ENCODE measurements at regions not wholly inside any gene's neighbourhood (a gene's known extent, or its start where the extent isn't known, plus 50 kb on each side); places are given as distances from the start of the nearest gene placed in this dataset.

DNA sequence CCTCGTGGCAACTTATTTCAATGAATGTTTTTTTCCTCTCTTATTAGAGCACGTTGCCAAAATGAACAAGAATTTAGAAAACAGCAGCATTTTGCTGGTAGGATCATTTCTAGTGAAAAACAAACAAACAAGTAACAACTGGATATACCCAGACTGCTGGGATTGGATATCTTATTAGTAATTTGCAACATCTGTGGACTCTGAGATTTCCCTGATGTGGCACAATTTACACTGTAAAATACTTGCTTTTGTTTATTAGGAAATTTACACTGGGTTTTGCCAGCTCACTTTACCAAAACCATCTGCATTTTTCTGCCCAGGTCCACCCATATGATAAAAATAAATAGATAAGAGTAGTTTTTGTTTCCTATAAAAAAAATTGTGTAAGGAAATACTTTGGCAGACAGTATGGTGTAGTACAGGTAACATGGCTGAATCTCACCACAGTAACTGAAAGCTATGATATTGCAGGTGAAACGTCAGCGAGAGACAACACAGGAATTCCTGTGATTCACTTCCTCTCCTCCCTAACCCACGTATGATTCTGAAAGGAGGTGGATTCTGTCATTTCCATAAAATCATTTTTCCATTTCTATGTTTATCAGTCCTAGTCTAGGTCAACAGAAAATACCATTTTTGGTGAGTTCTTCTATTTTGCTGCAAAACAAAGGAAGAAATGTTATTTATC lies 176.2 kb upstream of the NOVA1 start:
- DNase-seq, result no peak

DNA sequence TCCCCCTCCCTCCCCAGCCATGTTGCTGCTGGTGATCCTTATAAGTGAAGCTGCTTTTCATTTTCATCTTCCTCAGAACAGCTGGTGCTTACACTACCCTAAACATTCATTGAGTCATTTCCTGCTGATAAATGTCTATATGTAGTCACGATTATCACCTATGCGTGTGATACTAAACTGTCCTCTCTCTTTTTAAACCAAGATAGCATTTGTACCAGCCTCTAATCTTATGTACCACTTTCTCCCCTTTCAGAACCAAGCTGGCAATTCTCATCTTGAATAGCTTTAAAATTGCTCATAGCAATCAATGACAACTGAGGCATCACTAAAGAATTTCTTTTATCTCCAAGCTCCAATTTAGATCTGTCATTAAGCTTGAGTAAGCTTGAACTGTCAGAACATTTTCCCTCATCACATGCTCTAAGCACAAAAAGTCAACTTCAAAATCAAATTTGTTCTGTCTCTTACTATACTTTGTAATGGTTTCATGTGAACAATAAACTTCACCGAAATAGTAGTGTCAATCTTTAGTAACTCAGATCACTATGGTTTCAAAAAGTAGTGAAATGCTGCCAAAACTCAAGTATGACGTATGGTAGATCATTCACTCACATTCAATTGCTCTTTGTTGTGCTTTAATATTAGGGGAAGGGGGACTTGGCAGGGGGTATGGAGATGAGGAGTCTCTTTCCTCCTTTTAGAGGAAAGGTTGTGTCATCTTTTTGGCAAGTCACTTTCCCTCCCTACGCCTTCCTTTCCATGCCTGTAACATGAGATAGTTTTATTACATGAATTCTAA lies 178.1 kb upstream of the NOVA1 start:
- no peak for DNase-seq

DNA sequence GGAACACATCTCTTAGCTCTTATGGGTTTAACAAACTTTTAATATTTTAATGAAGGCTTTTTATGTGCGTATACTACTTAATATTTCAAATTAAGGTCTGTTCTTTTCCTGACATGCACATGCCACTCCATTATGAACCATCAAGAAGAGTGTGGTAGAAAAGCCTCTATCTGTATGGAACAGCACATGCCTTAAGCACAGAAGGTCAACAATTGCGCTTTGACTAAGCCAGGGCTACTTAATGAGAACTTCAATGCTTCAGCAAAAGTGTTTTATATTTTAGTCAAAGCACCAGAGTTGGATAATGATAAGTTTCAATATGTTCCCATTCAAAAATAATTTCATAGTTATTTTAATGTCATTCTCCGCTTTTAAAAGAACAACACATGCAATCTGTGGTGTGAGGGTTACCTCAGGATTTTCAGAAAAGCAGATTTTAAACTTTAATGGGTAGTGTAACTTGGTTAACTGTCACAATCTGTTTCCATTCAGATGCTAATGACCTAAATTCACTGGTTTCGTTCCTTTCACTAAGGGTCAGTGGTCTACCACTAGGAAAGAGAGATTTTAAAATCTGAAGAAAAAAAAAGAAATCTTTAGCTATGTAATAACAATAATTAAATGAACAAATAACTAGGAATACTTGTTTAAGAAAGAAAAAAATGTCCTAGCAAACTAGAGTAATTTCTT lies 193.4 kb upstream of the NOVA1 start:
- DNase-seq, result no peak

DNA sequence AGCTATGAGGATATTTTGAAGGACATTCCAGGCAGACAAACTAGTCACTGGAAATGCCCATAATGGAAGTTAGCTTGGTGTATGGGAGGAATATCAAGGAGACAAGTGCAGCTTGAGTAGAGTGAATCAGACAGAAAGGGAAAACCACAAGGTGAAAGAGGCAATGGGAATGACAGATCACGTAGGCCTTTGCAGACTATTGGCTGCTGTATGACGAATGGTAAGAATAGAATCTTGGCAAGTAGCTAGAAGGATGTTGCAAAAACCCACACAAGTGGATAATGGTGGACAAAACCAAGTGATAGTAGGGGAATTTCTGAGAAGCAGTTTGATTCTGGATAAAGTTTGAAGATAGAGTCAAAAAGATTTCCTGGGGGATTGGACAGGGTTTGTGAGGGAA lies 196.9 kb upstream of the NOVA1 start:
- DNase-seq, result no peak

DNA sequence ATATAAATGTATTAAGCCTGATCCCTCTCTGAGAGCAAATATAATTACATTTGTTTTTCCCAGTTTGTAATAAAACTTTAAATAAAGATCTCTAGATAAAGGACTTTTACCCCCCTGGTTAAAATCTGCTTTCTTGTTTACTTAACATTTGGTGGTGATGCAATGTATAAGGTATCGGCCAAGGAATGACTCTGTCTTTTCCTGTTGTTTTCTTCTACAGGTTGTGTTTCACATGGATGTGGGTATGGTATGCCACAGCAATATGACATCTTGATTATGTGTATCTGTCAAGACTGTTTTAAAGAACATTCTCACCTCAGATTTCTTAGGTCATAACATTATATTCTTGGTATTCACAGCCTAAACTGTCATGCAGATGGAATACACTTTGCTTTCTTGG lies 210.6 kb upstream of the NOVA1 start:
- no peak for DNase-seq

DNA sequence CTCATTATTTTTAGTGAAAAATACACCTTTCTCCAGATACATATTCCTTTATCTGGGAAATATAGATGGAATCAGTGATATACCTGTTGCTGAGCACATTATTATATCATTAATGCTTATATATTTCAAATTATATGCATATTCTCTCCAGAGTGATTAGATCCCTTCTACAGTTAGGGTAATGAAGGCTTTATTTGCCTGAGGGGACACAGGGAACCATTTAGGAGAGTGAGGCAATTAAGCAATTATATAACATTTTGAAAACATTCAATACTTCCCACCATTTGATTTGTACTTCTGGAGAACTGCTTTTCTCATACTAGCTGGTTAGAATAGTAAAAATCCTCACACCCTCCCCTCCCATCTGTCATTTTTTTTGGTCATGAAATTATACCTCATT lies 212.8 kb upstream of the NOVA1 start:
- no peak for DNase-seq

DNA sequence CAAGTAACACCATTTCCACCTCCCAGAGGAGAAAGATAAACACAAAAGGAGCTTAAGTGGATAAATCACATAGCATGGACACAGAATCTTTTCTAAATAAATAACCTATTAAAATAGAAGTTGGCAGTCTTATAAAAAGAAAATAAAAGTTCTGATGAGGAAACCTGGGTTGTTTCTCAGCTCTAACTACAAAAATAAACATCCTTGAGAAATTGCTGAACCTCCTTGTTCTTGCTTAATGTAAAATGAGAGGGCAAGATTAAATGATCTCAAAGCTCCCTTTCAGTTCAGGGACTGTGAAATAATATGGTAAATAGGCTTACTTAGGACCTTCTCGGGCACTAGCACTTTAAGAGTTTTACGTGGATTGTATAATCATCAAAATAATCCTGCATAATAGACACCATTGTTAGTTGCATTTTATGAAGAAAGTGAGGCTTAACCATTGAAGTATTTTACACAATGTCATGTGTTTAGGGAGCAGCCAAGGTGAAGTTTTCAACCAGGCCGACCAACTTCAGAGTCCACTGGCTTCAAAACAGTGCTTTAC lies 214.0 kb upstream of the NOVA1 start:
- DNase-seq, result no peak

DNA sequence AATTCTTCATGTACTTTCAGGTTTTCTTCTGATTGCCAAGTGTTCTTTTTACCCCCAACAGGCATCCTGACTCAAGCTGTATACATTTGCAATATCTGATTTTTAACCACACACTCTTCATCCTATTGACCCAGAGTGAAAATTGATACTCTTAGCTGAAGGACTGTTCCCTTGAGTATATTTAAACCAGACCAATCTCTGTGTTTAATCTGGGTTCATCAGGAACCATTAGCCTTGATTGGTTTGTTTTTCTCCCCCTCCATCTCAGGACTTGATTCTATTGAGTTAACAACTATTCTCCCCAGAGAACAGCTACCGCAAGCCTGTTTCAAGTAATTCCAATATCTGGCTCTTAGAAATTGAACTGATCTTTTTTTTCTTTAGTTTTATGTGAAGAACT lies 222.3 kb upstream of the NOVA1 start:
- no peak for DNase-seq

DNA sequence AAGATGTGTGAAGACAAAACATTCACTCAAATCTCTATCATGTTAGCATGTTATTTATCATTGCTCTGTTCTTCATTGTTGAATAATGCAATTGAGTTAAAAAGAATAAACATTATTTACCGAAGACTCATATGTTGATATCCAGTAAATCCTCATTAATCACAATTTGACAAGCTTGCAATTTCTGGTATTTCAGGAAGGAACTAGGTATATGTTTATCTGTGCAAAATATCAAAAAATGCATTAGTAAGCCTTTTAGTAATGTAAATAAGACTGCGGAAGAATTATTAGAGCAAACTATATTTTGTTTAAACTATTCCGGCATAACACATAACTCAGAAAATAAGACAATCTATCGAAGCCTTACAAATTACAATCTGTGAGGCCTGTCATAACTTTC lies 222.7 kb upstream of the NOVA1 start:
- DNase-seq, result no peak

DNA sequence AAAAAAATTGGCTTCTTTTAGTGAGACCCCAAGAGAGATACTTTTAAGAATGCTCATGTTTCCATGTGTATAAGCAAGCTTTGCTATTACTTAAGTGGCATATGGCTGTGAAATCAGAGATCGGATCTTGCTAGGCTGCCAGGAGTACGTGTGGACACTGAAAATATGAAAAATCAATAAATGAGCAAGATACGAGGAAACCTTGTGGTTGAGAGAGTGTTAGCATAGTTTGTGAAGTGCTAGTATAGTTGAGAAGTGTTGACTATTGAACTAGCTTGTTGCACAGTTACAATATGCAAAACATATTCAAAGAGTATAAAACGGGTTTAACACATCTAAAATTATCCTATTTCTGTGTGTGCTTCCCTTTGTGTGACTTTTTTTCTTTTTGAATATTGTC lies 230.9 kb upstream of the NOVA1 start:
- DNase-seq, result no peak

DNA sequence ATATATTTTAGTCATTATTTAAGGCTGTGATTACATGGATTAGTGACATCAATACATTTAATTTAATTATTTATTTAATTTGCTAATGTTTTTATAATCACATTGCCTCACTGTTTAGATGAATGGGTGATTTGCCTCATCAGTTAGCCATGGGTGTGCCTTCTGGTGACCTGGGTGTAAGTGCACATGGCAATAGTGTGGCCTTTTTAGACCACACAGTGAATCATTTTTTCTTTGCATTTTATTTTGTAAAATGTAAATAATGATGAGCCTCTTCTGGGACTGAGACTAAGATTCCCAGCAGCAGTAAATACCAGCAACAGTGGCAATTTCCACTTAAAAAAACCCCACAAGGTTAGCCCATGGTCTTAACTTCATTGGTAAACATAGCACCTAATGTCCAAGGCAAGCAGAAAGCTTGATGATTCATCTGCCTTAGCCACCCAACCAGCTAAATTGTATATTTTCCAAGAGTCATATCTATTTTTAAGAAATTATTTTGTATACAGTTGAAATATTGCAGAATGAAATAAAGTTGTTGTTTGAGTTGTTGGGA lies 235.9 kb upstream of the NOVA1 start:
- DNase-seq, result no peak

DNA sequence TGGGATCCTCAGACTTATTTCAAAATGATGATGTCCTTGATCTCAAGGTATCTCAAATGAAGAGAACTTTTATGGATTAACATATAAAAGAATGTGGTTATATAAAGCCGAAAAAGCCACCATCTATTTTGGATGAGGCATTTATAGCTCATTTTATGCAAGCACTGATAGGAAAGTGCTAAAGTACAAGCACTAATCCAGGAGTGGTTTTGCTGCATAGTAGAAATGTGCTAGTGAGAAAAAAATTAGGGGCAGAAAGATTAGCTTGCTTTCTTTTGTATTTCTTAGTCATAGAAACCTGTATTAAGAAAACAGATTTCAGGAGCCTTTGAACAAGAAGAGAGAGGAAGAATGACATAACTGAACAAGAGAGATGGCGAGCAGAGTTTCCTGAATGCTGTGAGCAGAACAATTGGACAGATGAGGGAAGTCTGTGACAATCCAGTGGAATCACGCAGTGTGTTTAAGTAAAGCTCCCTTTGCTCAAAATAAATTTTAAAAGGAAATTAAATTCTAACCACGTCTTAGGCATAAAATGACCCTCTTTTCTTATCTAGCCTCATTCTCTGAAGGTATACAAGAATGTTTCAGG lies 238.2 kb upstream of the NOVA1 start:
- DNase-seq, result no peak

DNA sequence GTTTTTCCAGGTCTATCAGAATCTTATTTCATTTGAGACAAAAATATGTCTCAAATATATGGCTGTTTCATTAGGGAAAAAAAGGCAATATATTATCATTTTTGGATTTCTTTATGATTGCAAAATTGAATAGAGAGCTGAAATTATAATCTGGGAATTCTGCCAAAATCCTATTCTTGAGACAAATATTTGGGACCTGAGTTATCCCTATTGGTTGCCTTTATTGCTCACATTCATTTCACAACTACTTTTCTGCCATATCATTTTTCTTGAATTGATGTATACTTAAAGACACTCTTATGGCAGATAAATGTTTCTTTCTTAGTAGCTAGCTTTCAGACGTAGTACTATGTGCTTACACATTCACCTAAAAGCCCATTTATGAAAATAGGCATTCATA lies 241.6 kb upstream of the NOVA1 start:
- DNase-seq, result no peak

DNA sequence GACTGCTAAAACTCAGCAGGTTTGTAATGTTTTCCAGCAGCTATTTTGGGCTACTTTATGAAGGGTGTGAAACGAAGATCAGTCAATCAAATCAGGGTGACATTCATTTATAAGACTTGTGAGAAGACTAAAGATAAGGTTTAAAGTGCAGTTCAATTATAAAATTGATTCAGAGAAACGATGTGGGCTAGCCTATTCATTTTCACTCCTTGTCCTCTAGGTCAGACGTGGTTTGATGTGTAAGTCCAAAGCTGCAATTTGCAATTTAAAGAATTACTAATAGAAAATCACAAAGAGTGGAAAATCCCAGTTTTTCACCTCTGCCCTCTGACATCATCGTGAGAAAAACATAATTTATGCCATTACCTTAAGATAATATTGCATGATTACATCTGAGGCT lies 243.5 kb upstream of the NOVA1 start:
- no peak for DNase-seq

DNA sequence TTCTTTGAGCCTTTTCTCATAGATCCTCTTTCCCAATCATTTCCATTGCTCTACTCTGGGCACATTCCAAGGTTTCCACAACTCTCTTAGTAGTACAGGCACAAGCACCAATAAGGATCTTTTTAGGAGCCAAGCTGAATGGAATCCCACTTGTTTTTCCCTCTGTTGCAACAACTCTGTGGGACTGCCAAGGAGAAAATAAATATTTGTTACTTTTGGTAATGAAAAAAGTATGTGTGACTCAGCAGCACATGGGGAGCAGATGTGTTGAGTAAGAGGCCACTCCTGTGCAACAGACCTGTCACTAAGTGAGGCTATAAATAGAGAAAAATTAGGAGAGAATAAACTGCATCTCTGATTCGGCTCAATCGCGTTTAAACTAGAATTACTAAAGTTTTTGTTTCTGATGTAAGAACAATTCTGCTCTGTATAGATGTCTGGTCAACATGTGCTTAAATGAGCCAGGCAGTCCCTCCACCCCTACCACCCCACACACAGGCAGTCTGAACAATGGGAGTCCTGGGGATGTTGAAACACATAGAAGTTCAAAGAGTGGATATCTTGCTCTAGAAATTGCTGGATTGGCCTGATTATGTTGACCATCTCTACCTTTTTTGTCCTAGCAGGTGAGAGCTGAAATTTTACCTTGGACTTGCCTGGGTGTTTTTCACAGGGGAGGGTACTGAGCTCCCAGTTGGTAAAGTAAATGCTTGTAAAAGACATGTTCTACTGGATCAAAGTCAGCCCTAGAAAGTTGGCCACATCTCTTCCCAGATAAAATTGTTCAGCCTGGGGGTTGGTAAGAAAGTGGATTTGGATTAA lies 244.3 kb upstream of the NOVA1 start:
- peak; percentile 32 for DNase-seq

DNA sequence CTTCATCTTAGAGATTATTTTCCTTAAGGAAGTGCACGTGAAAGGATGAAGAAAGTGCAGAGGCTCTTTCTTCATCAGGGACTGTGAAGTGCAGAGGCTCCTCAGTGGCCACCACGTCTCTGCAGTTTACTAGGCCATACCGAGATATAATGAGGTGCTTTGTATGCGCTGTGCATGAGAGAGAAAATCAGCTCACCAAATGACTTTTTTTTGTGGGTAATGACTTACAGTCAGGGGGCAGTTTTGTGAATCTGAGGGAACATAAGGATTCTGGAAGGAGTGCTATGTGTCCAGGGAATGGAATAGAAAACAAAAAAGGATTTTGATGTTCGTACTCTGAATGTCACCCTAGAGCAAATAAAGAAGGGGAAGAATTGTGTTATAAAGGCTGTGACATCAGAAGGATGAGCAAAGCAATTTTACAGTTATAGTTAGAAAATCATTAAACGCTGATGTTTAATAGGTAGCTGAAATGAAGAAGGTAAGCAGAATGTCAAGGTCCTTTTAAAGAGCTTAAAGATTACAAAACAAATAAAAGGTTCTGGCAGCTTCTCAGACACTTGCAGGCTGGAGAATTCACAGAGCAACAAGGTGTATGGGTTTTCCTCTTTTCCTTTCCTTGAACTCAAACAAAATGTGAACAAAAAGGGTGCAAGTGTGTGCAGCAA lies 247.5 kb upstream of the NOVA1 start:
- no peak for DNase-seq

DNA sequence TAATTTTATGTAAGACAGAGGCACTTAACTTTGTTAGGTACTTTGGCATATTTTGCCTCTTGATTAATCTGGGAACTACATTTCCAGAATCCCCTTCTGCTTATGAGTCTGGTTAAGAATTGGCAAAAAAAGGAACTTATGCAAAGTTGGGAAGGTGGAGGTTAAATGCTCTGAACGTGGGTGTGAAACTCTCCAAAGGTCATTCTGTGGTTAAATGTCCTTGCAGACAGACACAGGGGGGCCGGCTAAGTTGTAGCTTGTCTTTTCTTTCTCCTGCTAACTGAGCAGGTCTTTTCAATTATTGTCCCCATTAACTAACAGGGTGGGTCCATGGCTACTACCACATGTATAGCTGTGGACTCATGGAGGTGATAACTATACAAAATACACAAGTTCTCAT lies 248.6 kb upstream of the NOVA1 start:
- no peak for DNase-seq

DNA sequence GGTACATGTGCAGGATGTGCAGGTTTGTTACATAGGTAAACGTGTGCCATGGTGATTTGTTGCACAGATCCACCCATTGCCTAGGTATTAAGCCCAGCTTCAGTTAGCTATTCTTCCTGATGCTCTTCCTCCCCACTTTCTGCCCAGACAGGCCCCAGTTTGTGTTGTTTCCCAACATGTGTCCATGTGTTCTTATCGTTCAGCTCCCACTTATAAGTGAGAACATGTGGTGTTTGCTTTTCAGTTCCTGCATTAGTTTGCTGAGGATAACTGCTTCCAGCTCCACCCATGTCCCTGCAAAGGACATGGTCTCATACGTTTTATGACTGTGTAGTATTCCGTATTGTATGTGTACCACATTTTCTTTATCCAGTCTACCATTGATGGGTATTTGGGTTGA lies 251.7 kb upstream of the NOVA1 start:
- DNase-seq, result no peak

DNA sequence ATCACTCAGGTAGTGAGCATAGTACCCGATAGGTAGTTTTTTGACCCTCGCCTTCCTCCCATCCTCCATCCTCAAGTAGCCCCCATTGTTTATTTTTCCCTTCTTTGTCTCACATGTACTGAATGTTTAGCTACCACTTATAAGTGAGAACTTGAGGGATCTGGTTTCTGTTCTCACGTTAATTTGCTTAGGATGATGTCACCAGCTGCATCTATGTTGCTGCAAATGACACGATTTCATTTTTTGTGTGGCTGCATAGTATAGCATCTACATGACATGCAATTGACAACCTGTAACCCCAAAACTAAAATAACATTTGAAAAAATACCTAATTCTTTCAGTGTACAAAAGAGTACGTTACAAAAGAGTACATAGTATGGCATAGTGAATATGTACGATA lies 254.0 kb upstream of the NOVA1 start:
- DNase-seq, result no peak

DNA sequence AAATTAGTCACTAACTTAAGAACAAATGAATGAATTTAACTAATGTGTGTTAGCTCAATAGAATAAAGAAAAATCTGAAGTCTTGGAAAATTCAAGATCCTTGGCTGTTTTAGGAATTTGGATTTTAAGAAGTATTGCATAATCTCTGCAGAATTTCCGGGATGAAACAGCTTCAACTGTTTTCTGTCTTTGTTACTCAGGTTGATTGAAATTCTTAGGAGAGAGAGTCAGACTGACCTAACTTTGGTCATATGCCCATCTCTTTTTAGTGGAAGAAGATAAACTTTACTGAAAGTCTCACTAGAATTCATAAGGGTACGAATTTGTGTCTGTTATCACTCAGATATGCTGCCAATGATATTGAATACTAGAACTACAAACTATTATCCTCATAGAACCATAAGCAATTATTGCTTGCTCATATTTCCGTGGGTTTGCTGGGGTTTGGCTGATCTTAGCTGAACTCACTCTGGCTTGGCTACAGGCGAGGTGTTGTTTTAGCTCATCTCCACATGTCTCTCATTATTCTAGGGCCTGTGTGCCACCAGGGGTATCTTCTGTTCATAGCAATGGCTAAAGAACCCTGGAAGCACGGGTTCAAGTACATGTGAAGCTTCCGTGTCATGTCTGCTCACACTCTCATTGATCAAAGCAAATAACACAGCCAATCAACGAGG lies 257.4 kb upstream of the NOVA1 start:
- DNase-seq, result no peak

DNA sequence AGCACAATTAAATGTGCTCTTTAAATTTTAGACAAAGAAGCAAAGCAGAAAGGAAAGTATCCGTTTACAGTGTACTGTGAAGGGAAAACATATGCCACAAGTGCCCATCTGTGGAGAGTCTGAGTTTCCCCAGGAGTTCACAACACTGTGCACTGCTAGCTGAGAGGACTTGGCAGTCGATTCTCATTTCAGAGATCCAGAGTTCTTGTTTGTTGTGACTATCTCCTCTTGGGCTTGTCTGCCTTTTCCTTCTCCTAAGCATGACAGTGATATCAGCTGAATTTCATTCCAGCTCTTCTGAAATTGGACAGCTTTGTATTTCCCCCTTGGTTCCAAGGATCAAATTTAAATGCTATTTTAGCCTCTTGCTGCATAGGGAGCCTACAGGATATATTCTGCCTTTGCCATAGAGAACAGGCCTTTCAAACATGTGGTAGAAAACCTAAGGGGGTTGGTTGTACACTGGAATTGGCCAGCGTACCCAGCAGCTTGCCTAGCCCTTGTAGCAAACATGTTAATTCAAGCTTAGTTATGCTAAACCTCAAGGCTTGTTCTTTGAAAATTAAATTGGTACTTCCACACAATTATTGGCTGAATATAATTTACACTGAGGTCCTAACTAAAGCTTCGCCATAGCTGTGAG lies 259.2 kb upstream of the NOVA1 start:
- DNase-seq, result no peak
